IMR-90 (cell line): ENCODE measurements at regions not wholly inside any gene's neighbourhood (a gene's known extent, or its start where the extent isn't known, plus 50 kb on each side); places are given as distances from the start of the nearest gene placed in this dataset.

Experiments used
- ATAC-seq: fragments of 200-7000 bp; cut with Tn5 transposase; 2 replicates; pipeline ENCODE4 v1.9.1; 2020; ENCODE audit warnings: low read depth, mild to moderate bottlenecking, moderate library complexity
- BruUV-seq: library from RNA; stranded (reverse); fragments of 400-500 nt; replicated peaks from 2 replicates; lab custom pipeline; 2021; lab: Mats Ljungman, UMichigan
- CTCF ChIA-PET: fragments of 300-600 bp; formaldehyde crosslinking; extraction: SDS; loops from one replicate; lab custom pipeline; 2021; ENCODE audit warnings: antibody characterized with exemption; lab: Yijun Ruan, JAX
- POLR2A ChIA-PET: fragments of 300-600 bp; sonication (Branson Sonifier 250); formaldehyde crosslinking; loops from one replicate; lab custom pipeline; 2022; ENCODE audit warnings: antibody characterized with exemption; ENCODE audit not compliant: unreplicated experiment; lab: Charles Lee
- DNase-seq: peaks from one replicate; pipeline ENCODE4 v3.0.0; 2013
- H2AFZ ChIP-seq: replicated peaks from 2 replicates; pipeline ENCODE3; 2013; ENCODE audit warnings: low read length, mild to moderate bottlenecking; ENCODE audit not compliant: poor library complexity
- H2AK5ac ChIP-seq: 2 replicates; pipeline ENCODE4 v1.6.1; 2013; ENCODE audit warnings: low read depth, low read length, inconsistent platforms
- H2AK9ac ChIP-seq: replicated peaks from 2 replicates; pipeline ENCODE3; 2013; ENCODE audit warnings: mild to moderate bottlenecking, low read depth, low read length, moderate library complexity; ENCODE audit not compliant: poor library complexity
- H2BK120ac ChIP-seq: 2 replicates; pipeline ENCODE4 v1.6.1; 2013; ENCODE audit warnings: low read depth, low read length, inconsistent platforms
- H2BK15ac ChIP-seq: 3 replicates; pipeline ENCODE4 v1.6.1; 2013; ENCODE audit warnings: low read depth, low read length, inconsistent platforms
- H2BK20ac ChIP-seq: 2 replicates; pipeline ENCODE4 v1.6.1; 2013; ENCODE audit warnings: low read depth, mild to moderate bottlenecking, inconsistent platforms, low read length, moderate library complexity
- H2BK5ac ChIP-seq: 2 replicates; pipeline ENCODE4 v1.6.1; 2013; ENCODE audit warnings: mild to moderate bottlenecking, low read depth, low read length, inconsistent platforms; ENCODE audit not compliant: poor library complexity, severe bottlenecking
- H3K14ac ChIP-seq: replicated peaks from 2 replicates; pipeline ENCODE4 v1.6.1; 2013; ENCODE audit warnings: low read depth, low read length, inconsistent platforms
- H3K18ac ChIP-seq: 2 replicates; pipeline ENCODE4 v1.6.1; 2013; ENCODE audit warnings: low read depth, low read length, control low read depth
- H3K23ac ChIP-seq: 2 replicates; pipeline ENCODE4 v1.6.1; 2013; ENCODE audit warnings: low read depth, low read length, inconsistent platforms
- H3K27ac ChIP-seq: 2 replicates; pipeline ENCODE4 v1.5.1; 2013; ENCODE audit warnings: mild to moderate bottlenecking, control low read depth, low read length; ENCODE audit not compliant: insufficient read depth
- H3K27me3 ChIP-seq: 2 replicates; pipeline ENCODE4 v1.6.1; 2013; ENCODE audit warnings: low read length; ENCODE audit not compliant: control insufficient read depth, insufficient read depth
- H3K36me3 ChIP-seq: 2 replicates; pipeline ENCODE4 v1.6.1; 2013; ENCODE audit warnings: low read length, mixed read lengths; ENCODE audit not compliant: control insufficient read depth, insufficient read depth
- H3K4ac ChIP-seq: 2 replicates; pipeline ENCODE4 v1.6.1; 2013; ENCODE audit warnings: low read depth, low read length, inconsistent platforms
- H3K4me1 ChIP-seq: 2 replicates; pipeline ENCODE4 v1.6.1; 2013; ENCODE audit warnings: low read length, mixed read lengths; ENCODE audit not compliant: control insufficient read depth, insufficient read depth
- H3K4me2 ChIP-seq: 2 replicates; pipeline ENCODE4 v1.6.1; 2013; ENCODE audit warnings: low read depth, mild to moderate bottlenecking, control low read depth, low read length, moderate library complexity
- H3K4me3 ChIP-seq: 2 replicates; pipeline ENCODE4 v1.5.1; 2013; ENCODE audit warnings: low read depth, mild to moderate bottlenecking, control low read depth, low read length, moderate library complexity; ENCODE audit not compliant: insufficient read depth
- H3K56ac ChIP-seq: 2 replicates; pipeline ENCODE4 v1.6.1; 2013; ENCODE audit warnings: low read length, inconsistent platforms; ENCODE audit not compliant: insufficient read depth; ENCODE audit errors: extremely low read depth
- H3K79me1 ChIP-seq, 2 experiments: 2 replicates each; pipeline ENCODE4 v1.6.1; 2013; ENCODE audit warnings: low read length in 2 of 2, inconsistent platforms in 1 of 2, low read depth in 1 of 2
- H3K9ac ChIP-seq: 2 replicates; pipeline ENCODE4 v1.6.1; 2013; ENCODE audit warnings: low read depth, low read length, control low read depth
- H3K9me1 ChIP-seq: 2 replicates; pipeline ENCODE4 v1.6.1; 2013; ENCODE audit warnings: low read length, inconsistent platforms; ENCODE audit not compliant: insufficient read depth
- H3K9me3 ChIP-seq: 2 replicates; pipeline ENCODE4 v1.6.1; 2013; ENCODE audit warnings: low read length; ENCODE audit not compliant: control insufficient read depth, insufficient read depth
- H4K20me1 ChIP-seq: 2 replicates; pipeline ENCODE4 v1.6.1; 2013; ENCODE audit warnings: low read length, inconsistent platforms; ENCODE audit not compliant: insufficient read depth
- H4K5ac ChIP-seq: 2 replicates; pipeline ENCODE4 v1.6.1; 2013; ENCODE audit warnings: mild to moderate bottlenecking, low read depth, low read length, control low read depth
- H4K8ac ChIP-seq, 2 experiments: 2 replicates each; pipeline ENCODE4 v1.6.1; 2013; ENCODE audit warnings: low read depth in 2 of 2, low read length in 2 of 2, control low read depth in 1 of 2, inconsistent platforms in 1 of 2
- H4K91ac ChIP-seq: 2 replicates; pipeline ENCODE4 v1.6.1; 2013; ENCODE audit warnings: low read depth, low read length, inconsistent platforms; ENCODE audit not compliant: insufficient read depth
- BHLHE40 ChIP-seq: fragments of 150-350 bp; IDR thresholded peaks from 2 replicates; pipeline ENCODE4 v1.6.1; 2016; ENCODE audit warnings: mild to moderate bottlenecking, low read depth, low read length
- CEBPB ChIP-seq: IDR thresholded peaks from 2 replicates; pipeline ENCODE4 v1.6.1; 2012; ENCODE audit warnings: low read depth, low read length, improper control_type of control experiment
- CHD1 ChIP-seq: IDR thresholded peaks from 2 replicates; pipeline ENCODE4 v1.6.1; 2012; ENCODE audit warnings: low read depth, low read length, improper control_type of control experiment
- ELK1 ChIP-seq: fragments of 150-350 bp; IDR thresholded peaks from 2 replicates; pipeline ENCODE4 v1.6.1; 2016; ENCODE audit warnings: low read depth, mild to moderate bottlenecking, low read length, moderate library complexity, borderline replicate concordance
- FOS ChIP-seq: fragments of 150-350 bp; IDR thresholded peaks from 2 replicates; pipeline ENCODE4 v1.6.1; 2016; ENCODE audit warnings: low read depth, low read length
- MAFK ChIP-seq: IDR thresholded peaks from 2 replicates; pipeline ENCODE4 v1.6.1; 2012; ENCODE audit warnings: low read depth, low read length, improper control_type of control experiment
- MAZ ChIP-seq: IDR thresholded peaks from 2 replicates; pipeline ENCODE4 v1.6.1; 2012; ENCODE audit warnings: low read depth, mild to moderate bottlenecking, low read length, improper control_type of control experiment, moderate library complexity, borderline replicate concordance
- NFE2L2 ChIP-seq: fragments of 150-350 bp; IDR thresholded peaks from 2 replicates; pipeline ENCODE4 v1.6.1; 2016; ENCODE audit warnings: low read depth, mild to moderate bottlenecking, low read length
- POLR2A ChIP-seq: IDR thresholded peaks from 2 replicates; pipeline ENCODE4 v1.6.1; 2012; ENCODE audit warnings: mild to moderate bottlenecking, low read depth, low read length
- RAD21 ChIP-seq: IDR thresholded peaks from 2 replicates; pipeline ENCODE4 v1.6.1; 2012; ENCODE audit warnings: low read length, improper control_type of control experiment
- RFX5 ChIP-seq: IDR thresholded peaks from 2 replicates; pipeline ENCODE4 v1.8.0; 2012; ENCODE audit warnings: low read depth, mild to moderate bottlenecking, low read length, moderate library complexity
- SMC3 ChIP-seq: fragments of 150-350 bp; IDR thresholded peaks from 2 replicates; pipeline ENCODE4 v1.6.1; 2016; ENCODE audit warnings: low read depth, mild to moderate bottlenecking, antibody characterized with exemption, low read length, moderate library complexity
- WGBS, 2 experiments: methylation state at CpG; one replicate each; pipeline versions ENCODE4 v1.1.5 to v1.1.7; 2013; ENCODE audit warnings: missing lambda C conversion rate in 2 of 2; ENCODE audit not compliant: insufficient read length in 1 of 2; ENCODE audit errors: extremely low coverage in 2 of 2; 5-methylcytosine and 5-hydroxymethylcytosine counted together
- dilution Hi-C: fragments of 300-500 bp; cut with HindIII; formaldehyde crosslinking; loops from one replicate; pipeline ENCODE4 v1.14.3; 2018; ENCODE audit warnings: low sequenced_read_pairs; ENCODE audit not compliant: unreplicated experiment
- in situ Hi-C: fragments of 300-500 bp; cut with MboI; formaldehyde crosslinking; loops from 3 replicates; pipeline ENCODE4 v1.14.3; 2019; ENCODE audit warnings: low sequenced_read_pairs, inconsistent platforms, mixed read lengths
- intact Hi-C: fragments of 100-400 bp; cut with micrococcal nuclease; formaldehyde crosslinking; loops from 2 replicates; pipeline ENCODE4 v1.10.0; 2022
- TF ChIP-seq, protein P1 (sequence below): conservative IDR thresholded peaks from 2 replicates; pipeline ENCODE4 v1.5.1; 2012; ENCODE audit warnings: mild to moderate bottlenecking, low read depth, low read length, improper control_type of control experiment
- TF ChIP-seq, protein P2 (sequence below): fragments of 150-350 bp; IDR thresholded peaks from 2 replicates; pipeline ENCODE4 v1.6.1; 2017; ENCODE audit warnings: mild to moderate bottlenecking, antibody characterized with exemption, low read length, low read depth

DNA sequence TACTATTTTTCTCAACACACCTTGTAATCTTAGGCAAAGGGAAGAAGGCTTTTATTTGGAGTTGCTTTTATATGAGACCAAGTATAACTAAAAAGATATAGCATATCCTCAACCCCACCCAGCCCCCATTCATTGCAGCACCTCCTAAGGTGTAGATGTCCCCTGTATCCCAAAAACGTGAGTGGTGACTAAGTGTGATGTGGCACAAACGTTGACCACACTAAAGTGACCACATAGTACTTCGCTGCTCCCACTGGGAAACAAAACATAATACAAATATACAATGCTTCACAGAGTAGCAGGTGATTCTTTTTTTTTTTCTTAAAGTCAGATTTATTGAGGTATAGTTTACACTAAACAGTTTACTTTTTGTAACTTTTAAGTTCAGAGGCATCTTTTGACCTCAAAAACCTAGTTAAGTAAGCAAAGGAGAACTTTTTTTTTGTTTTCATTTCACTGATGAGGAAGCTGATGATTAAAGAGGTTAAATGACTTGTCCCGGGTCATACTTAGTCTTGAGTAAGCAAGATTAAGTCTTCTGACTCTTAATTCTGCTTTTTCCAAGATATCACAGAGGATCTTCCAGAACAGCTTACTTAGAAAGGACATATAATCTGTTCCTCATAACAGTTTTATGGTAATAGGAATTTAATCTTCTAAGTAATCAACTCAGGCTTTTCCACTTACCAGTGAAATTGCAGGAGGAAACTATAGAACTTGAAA is 245.2 kb upstream of the PLEKHG7 start:
- no peak for ATAC-seq
- in situ Hi-C loops: no loop called here
- no peak overlapping the region for H4K91ac ChIP-seq
- H3K4me3 ChIP-seq: no peak overlapping the region
- no peak overlapping the region for H3K56ac ChIP-seq
- H3K79me1 ChIP-seq: no peaks in the 10 kb centered on the region
- no peaks in the 10 kb centered on the region for H3K4me1 ChIP-seq
- no peak overlapping the region for H2AK5ac ChIP-seq
- H3K27me3 ChIP-seq: no peaks in the 10 kb centered on the region
- WGBS, 2 experiments: no CpG with 5 or more reads among the region's 4 CpGs
- H3K9me1 ChIP-seq: no peaks in the 10 kb centered on the region
- TF ChIP-seq ELK1 (no peak), CHD1 (no peak), RAD21 (no peak), NFE2L2 (no peak), FOS (no peak), RFX5 (no peak), POLR2A (no peak), MAZ (no peak), MAFK (no peak), BHLHE40 (no peak), CEBPB (no peak), SMC3 (no peak)
- TF ChIP-seq, protein P1, sequence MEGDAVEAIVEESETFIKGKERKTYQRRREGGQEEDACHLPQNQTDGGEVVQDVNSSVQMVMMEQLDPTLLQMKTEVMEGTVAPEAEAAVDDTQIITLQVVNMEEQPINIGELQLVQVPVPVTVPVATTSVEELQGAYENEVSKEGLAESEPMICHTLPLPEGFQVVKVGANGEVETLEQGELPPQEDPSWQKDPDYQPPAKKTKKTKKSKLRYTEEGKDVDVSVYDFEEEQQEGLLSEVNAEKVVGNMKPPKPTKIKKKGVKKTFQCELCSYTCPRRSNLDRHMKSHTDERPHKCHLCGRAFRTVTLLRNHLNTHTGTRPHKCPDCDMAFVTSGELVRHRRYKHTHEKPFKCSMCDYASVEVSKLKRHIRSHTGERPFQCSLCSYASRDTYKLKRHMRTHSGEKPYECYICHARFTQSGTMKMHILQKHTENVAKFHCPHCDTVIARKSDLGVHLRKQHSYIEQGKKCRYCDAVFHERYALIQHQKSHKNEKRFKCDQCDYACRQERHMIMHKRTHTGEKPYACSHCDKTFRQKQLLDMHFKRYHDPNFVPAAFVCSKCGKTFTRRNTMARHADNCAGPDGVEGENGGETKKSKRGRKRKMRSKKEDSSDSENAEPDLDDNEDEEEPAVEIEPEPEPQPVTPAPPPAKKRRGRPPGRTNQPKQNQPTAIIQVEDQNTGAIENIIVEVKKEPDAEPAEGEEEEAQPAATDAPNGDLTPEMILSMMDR: no peak
- TF ChIP-seq, protein P2, sequence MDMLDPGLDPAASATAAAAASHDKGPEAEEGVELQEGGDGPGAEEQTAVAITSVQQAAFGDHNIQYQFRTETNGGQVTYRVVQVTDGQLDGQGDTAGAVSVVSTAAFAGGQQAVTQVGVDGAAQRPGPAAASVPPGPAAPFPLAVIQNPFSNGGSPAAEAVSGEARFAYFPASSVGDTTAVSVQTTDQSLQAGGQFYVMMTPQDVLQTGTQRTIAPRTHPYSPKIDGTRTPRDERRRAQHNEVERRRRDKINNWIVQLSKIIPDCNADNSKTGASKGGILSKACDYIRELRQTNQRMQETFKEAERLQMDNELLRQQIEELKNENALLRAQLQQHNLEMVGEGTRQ: no peak
- intact Hi-C loops: no loop called here
- H3K4ac ChIP-seq: no peak overlapping the region
- no peak overlapping the region for H3K4me2 ChIP-seq
- no peak overlapping the region for H4K5ac ChIP-seq
- H2AK9ac ChIP-seq: no peak overlapping the region
- POLR2A ChIA-PET: no interaction called here
- H3K36me3 ChIP-seq: no peaks in the 10 kb centered on the region
- H4K8ac ChIP-seq: no peak overlapping the region
- no peak overlapping the region for H2AFZ ChIP-seq
- no peak overlapping the region for H2BK120ac ChIP-seq
- no peak overlapping the region for H2BK5ac ChIP-seq
- H2BK20ac ChIP-seq: no peak overlapping the region
- no peak overlapping the region for H3K23ac ChIP-seq
- CTCF ChIA-PET: no interaction called here
- no peak for DNase-seq
- H3K9me3 ChIP-seq: no peaks in the 10 kb centered on the region
- H3K18ac ChIP-seq: no peak overlapping the region
- H3K27ac ChIP-seq: no peak overlapping the region
- no peak overlapping the region for H2BK15ac ChIP-seq
- no TSS peak for BruUV-seq
- dilution Hi-C loops: no loop called here
- H3K14ac ChIP-seq: no peak overlapping the region
- no peaks in the 10 kb centered on the region for H4K20me1 ChIP-seq
- no peak overlapping the region for H3K9ac ChIP-seq
